GM23338 (cell line): ENCODE measurements at regions not wholly inside any gene's neighbourhood (a gene's known extent, or its start where the extent isn't known, plus 50 kb on each side); places are given as distances from the start of the nearest gene placed in this dataset.

Source experiments
- CREB1 ChIP-seq: fragments of 250-450 bp; sonication (Bioruptor Pico); IDR thresholded peaks from 2 replicates; pipeline ENCODE4 v1.5.0; 2020; ENCODE audit warnings: low read depth, mild to moderate bottlenecking, moderate library complexity
- ETS1 ChIP-seq: IDR thresholded peaks from 2 replicates; pipeline ENCODE4 v1.6.1; 2016; ENCODE audit warnings: antibody characterized with exemption
- EZH2 ChIP-seq: fragments of 200-600 bp; sonication (generic); IDR thresholded peaks from one replicate; pipeline ENCODE4 v1.8.0; 2017; ENCODE audit warnings: antibody characterized with exemption, mild to moderate bottlenecking, low read depth; ENCODE audit not compliant: unreplicated experiment
- EZH2phosphoT487 ChIP-seq: fragments of 200-600 bp; sonication (generic); IDR thresholded peaks from one replicate; pipeline ENCODE4 v1.8.1; 2018; ENCODE audit warnings: antibody characterized with exemption; ENCODE audit not compliant: unreplicated experiment
- JUNB ChIP-seq: IDR thresholded peaks from one replicate; pipeline ENCODE4 v1.6.1; 2016; ENCODE audit warnings: antibody characterized with exemption; ENCODE audit not compliant: unreplicated experiment
- POLR2AphosphoS5 ChIP-seq: IDR thresholded peaks from 2 replicates; pipeline ENCODE4 v1.6.1; 2016; ENCODE audit warnings: antibody characterized with exemption, low read depth
- ZNF331 ChIP-seq: fragments of 250-450 bp; sonication (Bioruptor Pico); IDR thresholded peaks from 2 replicates; pipeline ENCODE4 v1.5.0; 2020; ENCODE audit warnings: low read depth, mild to moderate bottlenecking, moderate library complexity
- ZNF462 ChIP-seq: fragments of 250-450 bp; sonication (Bioruptor Pico); IDR thresholded peaks from 2 replicates; pipeline ENCODE4 v1.5.0; 2020; ENCODE audit warnings: mild to moderate bottlenecking, moderate library complexity
- TF ChIP-seq, protein P1 (sequence below), 2 experiments: fragments of 200-600 bp in 1 of 2; sonication (generic) in 1 of 2; conservative IDR thresholded peaks; 2 replicates each; pipeline versions ENCODE4 v1.5.1 to v1.6.1; 2016 to 2017; ENCODE audit warnings: antibody characterized with exemption in 2 of 2, low read depth in 2 of 2, mild to moderate bottlenecking in 2 of 2, moderate library complexity in 1 of 2
- TF ChIP-seq, protein P2 (sequence below): IDR thresholded peaks from one replicate; pipeline ENCODE4 v1.6.1; 2018; ENCODE audit warnings: antibody characterized with exemption; ENCODE audit not compliant: unreplicated experiment

DNA sequence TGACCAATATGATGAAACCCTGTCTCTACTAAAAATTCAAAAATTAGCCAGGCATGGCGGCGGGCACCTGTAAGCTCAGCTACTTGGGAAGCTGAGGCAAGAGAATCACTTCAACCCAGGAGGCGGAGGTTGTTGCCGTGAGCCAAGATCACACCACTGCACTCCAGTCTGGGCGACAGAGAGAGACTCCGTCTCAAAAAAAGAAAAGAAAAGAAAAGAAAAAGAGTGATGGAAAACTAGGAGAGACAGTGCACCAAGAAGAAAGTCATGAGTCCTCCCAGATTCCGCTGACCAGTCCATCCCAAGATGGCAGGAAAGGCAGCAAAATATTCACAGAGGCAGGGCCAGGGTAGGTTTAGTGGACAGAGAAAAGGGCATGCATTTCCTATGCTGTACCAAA, 226.9 kb downstream of the ASMT start:
- TF ChIP-seq, protein P1, sequence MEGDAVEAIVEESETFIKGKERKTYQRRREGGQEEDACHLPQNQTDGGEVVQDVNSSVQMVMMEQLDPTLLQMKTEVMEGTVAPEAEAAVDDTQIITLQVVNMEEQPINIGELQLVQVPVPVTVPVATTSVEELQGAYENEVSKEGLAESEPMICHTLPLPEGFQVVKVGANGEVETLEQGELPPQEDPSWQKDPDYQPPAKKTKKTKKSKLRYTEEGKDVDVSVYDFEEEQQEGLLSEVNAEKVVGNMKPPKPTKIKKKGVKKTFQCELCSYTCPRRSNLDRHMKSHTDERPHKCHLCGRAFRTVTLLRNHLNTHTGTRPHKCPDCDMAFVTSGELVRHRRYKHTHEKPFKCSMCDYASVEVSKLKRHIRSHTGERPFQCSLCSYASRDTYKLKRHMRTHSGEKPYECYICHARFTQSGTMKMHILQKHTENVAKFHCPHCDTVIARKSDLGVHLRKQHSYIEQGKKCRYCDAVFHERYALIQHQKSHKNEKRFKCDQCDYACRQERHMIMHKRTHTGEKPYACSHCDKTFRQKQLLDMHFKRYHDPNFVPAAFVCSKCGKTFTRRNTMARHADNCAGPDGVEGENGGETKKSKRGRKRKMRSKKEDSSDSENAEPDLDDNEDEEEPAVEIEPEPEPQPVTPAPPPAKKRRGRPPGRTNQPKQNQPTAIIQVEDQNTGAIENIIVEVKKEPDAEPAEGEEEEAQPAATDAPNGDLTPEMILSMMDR (conservative IDR thresholded peaks at IDR 0.05; ENCODE audit: low read depth in 2 of 2), result no peak
- TF ChIP-seq EZH2 (no peak), EZH2phosphoT487 (no peak), POLR2AphosphoS5 (no peak), CREB1 (CRISPR knock-in tag) (no peak), ETS1 (no peak), ZNF462 (no peak), JUNB (no peak), ZNF331 (no peak)
- TF ChIP-seq, protein P2, sequence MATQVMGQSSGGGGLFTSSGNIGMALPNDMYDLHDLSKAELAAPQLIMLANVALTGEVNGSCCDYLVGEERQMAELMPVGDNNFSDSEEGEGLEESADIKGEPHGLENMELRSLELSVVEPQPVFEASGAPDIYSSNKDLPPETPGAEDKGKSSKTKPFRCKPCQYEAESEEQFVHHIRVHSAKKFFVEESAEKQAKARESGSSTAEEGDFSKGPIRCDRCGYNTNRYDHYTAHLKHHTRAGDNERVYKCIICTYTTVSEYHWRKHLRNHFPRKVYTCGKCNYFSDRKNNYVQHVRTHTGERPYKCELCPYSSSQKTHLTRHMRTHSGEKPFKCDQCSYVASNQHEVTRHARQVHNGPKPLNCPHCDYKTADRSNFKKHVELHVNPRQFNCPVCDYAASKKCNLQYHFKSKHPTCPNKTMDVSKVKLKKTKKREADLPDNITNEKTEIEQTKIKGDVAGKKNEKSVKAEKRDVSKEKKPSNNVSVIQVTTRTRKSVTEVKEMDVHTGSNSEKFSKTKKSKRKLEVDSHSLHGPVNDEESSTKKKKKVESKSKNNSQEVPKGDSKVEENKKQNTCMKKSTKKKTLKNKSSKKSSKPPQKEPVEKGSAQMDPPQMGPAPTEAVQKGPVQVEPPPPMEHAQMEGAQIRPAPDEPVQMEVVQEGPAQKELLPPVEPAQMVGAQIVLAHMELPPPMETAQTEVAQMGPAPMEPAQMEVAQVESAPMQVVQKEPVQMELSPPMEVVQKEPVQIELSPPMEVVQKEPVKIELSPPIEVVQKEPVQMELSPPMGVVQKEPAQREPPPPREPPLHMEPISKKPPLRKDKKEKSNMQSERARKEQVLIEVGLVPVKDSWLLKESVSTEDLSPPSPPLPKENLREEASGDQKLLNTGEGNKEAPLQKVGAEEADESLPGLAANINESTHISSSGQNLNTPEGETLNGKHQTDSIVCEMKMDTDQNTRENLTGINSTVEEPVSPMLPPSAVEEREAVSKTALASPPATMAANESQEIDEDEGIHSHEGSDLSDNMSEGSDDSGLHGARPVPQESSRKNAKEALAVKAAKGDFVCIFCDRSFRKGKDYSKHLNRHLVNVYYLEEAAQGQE, result no peak
